WTC11 (cell line): ENCODE measurements at regions not wholly inside any gene's neighbourhood (a gene's known extent, or its start where the extent isn't known, plus 50 kb on each side); places are given as distances from the start of the nearest gene placed in this dataset.

ENCODE experiments used
- ATAC-seq: fragments of 200-7000 bp; cut with Tn5 transposase; 2 replicates; pipeline ENCODE4 v1.10.0; 2021; ENCODE audit warnings: mild to moderate bottlenecking, moderate library complexity
- CTCF ChIA-PET: fragments of 300-600 bp; sonication (Branson Sonifier 250); formaldehyde crosslinking; loops from one replicate; lab custom pipeline; 2021; ENCODE audit warnings: antibody characterized with exemption; lab: Charles Lee
- POLR2A ChIA-PET: fragments of 350-600 bp; sonication (Branson Sonifier 250); formaldehyde crosslinking; loops from one replicate; lab custom pipeline; 2021; ENCODE audit warnings: antibody characterized with exemption; lab: Charles Lee
- DNase-seq: peaks from one replicate; pipeline ENCODE4 v3.0.0; 2021; ENCODE audit warnings: low spot score
- H3K27ac Mint-ChIP-seq: 2 replicates; pipeline ENCODE4 v1.8.0; 2021; ENCODE audit warnings: mixed read lengths
- H3K27me3 Mint-ChIP-seq: 2 replicates; pipeline ENCODE4 v1.8.0; 2021; ENCODE audit warnings: low read depth, mild to moderate bottlenecking, moderate library complexity, mixed read lengths
- H3K36me3 Mint-ChIP-seq: 2 replicates; pipeline ENCODE4 v1.8.0; 2021; ENCODE audit warnings: mixed read lengths
- H3K4me1 Mint-ChIP-seq: 2 replicates; pipeline ENCODE4 v1.8.0; 2022; ENCODE audit warnings: mixed read lengths
- H3K4me3 Mint-ChIP-seq: 2 replicates; pipeline ENCODE4 v1.8.0; 2021; ENCODE audit warnings: mild to moderate bottlenecking, moderate library complexity, mixed read lengths
- H3K9me3 Mint-ChIP-seq: 2 replicates; pipeline ENCODE4 v1.8.0; 2021; ENCODE audit warnings: mixed read lengths
- ATF1 ChIP-seq: sonication (generic); formaldehyde crosslinking; IDR thresholded peaks from 2 replicates; pipeline ENCODE4 v1.8.1; 2023; ENCODE audit warnings: mild to moderate bottlenecking, moderate library complexity, missing genetic modification reagents
- ELF4 ChIP-seq: sonication (generic); formaldehyde crosslinking; IDR thresholded peaks from 2 replicates; pipeline ENCODE4 v1.8.1; 2022; ENCODE audit warnings: low read depth, mild to moderate bottlenecking, moderate library complexity, missing genetic modification reagents
- ESRRA ChIP-seq: sonication (generic); formaldehyde crosslinking; IDR thresholded peaks from 2 replicates; pipeline ENCODE4 v1.8.1; 2022; ENCODE audit warnings: mild to moderate bottlenecking, missing genetic modification reagents, borderline replicate concordance
- FOXP1 ChIP-seq: sonication (generic); formaldehyde crosslinking; IDR thresholded peaks from 2 replicates; pipeline ENCODE4 v1.8.0; 2022; ENCODE audit warnings: missing genetic modification reagents, mild to moderate bottlenecking, moderate library complexity, borderline replicate concordance
- GABPB1 ChIP-seq: sonication (generic); formaldehyde crosslinking; IDR thresholded peaks from 2 replicates; pipeline ENCODE4 v1.8.1; 2023; ENCODE audit warnings: mild to moderate bottlenecking, missing genetic modification reagents
- JAZF1 ChIP-seq: fragments of 250-450 bp; sonication (Bioruptor Pico); IDR thresholded peaks from 2 replicates; pipeline ENCODE4 v1.9.0; 2021; ENCODE audit warnings: moderate library complexity, mild to moderate bottlenecking, inconsistent platforms
- OVOL2 ChIP-seq: fragments of 250-450 bp; sonication (Bioruptor Pico); IDR thresholded peaks from 2 replicates; pipeline ENCODE4 v1.9.0; 2021; ENCODE audit warnings: mild to moderate bottlenecking, borderline replicate concordance
- PRRX2 ChIP-seq: fragments of 250-450 bp; sonication (Bioruptor Pico); IDR thresholded peaks from 2 replicates; pipeline ENCODE4 v1.8.0; 2021; ENCODE audit warnings: mild to moderate bottlenecking
- ZBTB21 ChIP-seq: sonication (generic); formaldehyde crosslinking; IDR thresholded peaks from 2 replicates; pipeline ENCODE4 v1.8.1; 2023; ENCODE audit warnings: mild to moderate bottlenecking, missing genetic modification reagents, borderline replicate concordance
- ZNF121 ChIP-seq: sonication (generic); formaldehyde crosslinking; IDR thresholded peaks from 2 replicates; pipeline ENCODE4 v1.8.0; 2023; ENCODE audit warnings: missing genetic modification reagents
- ZNF416 ChIP-seq: fragments of 250-450 bp; sonication (Bioruptor Pico); IDR thresholded peaks from 2 replicates; pipeline ENCODE4 v1.9.0; 2021; ENCODE audit warnings: mild to moderate bottlenecking, inconsistent platforms
- TF ChIP-seq, protein P1 (sequence below): fragments of 200-600 bp; IDR thresholded peaks from 2 replicates; pipeline ENCODE4 v1.8.0; 2022; ENCODE audit warnings: antibody characterized with exemption
- TF ChIP-seq, protein P2 (sequence below): sonication (generic); formaldehyde crosslinking; IDR thresholded peaks from 2 replicates; pipeline ENCODE4 v1.8.1; 2022; ENCODE audit warnings: low read depth, mild to moderate bottlenecking, moderate library complexity, missing genetic modification reagents, borderline replicate concordance
- TF ChIP-seq, protein P3 (sequence below): sonication (generic); formaldehyde crosslinking; IDR thresholded peaks from 2 replicates; pipeline ENCODE4 v1.8.0; 2022; ENCODE audit warnings: mild to moderate bottlenecking, missing genetic modification reagents

DNA sequence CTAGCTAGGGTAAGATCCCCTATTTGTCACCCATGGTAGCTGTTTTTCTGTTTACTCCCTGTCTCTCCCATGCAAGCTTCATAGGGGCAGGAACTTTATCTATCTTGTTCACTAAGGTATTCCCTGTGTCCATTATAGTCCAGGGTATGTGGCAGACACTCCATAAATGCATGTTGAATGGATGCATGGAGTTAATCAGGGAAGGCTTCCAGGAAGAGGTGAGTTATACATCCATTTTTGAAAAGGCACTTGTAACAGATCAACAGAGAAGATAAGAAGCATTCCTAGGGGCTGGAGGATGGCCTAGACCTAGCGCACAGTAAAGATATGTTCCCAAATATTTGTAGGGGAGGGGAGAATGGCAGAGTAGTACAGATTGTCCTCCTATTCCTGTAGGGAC, 130.3 kb downstream of the BUD13 start:
- Mint-ChIP-seq H3K4me1 (peaks cover 4% of the 10 kb centered on the region; the same call in 1 of the 2 replicates), H3K4me3 (no peak overlapping the region)

DNA sequence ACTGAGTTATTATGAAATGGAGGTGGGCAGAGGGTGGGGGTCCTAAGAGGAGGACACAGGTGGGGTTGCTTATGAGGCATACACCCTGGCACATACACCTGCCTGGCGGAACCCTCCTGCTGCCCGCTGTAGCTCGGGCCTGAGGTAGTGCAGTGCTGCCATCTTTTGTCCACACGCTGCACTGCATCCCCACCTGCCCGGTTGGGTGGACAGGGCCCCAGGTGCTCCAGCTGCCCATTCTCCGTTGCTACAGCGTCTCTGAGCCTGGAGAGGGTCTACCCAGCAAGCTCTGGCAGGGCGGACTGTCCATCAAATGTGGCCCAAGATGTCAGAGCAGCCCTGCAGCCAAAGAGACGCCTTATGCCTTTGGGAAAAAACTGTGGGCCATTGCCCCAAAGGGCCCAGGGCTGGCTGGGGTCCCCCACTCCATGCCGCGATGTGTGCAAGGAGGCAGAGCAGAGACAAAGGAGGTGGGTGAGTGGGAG, 131.2 kb downstream of the BUD13 start:
- no peaks in the 10 kb centered on the region for H3K36me3 Mint-ChIP-seq
- TF ChIP-seq OVOL2 (CRISPR knock-in tag): no peak
- TF ChIP-seq, protein P1, sequence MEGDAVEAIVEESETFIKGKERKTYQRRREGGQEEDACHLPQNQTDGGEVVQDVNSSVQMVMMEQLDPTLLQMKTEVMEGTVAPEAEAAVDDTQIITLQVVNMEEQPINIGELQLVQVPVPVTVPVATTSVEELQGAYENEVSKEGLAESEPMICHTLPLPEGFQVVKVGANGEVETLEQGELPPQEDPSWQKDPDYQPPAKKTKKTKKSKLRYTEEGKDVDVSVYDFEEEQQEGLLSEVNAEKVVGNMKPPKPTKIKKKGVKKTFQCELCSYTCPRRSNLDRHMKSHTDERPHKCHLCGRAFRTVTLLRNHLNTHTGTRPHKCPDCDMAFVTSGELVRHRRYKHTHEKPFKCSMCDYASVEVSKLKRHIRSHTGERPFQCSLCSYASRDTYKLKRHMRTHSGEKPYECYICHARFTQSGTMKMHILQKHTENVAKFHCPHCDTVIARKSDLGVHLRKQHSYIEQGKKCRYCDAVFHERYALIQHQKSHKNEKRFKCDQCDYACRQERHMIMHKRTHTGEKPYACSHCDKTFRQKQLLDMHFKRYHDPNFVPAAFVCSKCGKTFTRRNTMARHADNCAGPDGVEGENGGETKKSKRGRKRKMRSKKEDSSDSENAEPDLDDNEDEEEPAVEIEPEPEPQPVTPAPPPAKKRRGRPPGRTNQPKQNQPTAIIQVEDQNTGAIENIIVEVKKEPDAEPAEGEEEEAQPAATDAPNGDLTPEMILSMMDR: peak; percentile 80
- ChIA-PET CTCF (interaction anchor here (0.5 to 2.9 kb wide), 55 partner anchors 9 to 651 kb away, joined by 3 to 57 read pairs (median 6); no protein-coding TSS in a partner anchor), POLR2A (no interaction called here)
- no peak overlapping the region for H3K27ac Mint-ChIP-seq
- peak; percentile 85 for DNase-seq
- ATAC-seq: peak; percentile 93
- H3K4me1 Mint-ChIP-seq: peaks cover 6% of the 10 kb centered on the region
- peaks cover 5% of the 10 kb centered on the region for H3K9me3 Mint-ChIP-seq
- no peak overlapping the region for H3K4me3 Mint-ChIP-seq
- H3K27me3 Mint-ChIP-seq: no peaks in the 10 kb centered on the region; the same call in 1 of the 2 replicates

More for the DNA sequence above, 130.3 kb downstream of the BUD13 start:
- Mint-ChIP-seq H3K27me3 (no peaks in the 10 kb centered on the region; the same call in 1 of the 2 replicates), H3K27ac (no peak overlapping the region), H3K9me3 (peaks cover 5% of the 10 kb centered on the region), H3K36me3 (no peaks in the 10 kb centered on the region)
- TF ChIP-seq ZNF121 (CRISPR knock-in tag) (no peak), JAZF1 (CRISPR knock-in tag) (no peak)
- ATAC-seq: no peak
- POLR2A ChIA-PET: no interaction called here
- CTCF ChIA-PET: interaction anchor here (0.8 to 2.9 kb wide), 19 partner anchors 9 to 361 kb away, joined by 3 to 57 read pairs (median 13); no protein-coding TSS in a partner anchor
- no peak for DNase-seq

DNA sequence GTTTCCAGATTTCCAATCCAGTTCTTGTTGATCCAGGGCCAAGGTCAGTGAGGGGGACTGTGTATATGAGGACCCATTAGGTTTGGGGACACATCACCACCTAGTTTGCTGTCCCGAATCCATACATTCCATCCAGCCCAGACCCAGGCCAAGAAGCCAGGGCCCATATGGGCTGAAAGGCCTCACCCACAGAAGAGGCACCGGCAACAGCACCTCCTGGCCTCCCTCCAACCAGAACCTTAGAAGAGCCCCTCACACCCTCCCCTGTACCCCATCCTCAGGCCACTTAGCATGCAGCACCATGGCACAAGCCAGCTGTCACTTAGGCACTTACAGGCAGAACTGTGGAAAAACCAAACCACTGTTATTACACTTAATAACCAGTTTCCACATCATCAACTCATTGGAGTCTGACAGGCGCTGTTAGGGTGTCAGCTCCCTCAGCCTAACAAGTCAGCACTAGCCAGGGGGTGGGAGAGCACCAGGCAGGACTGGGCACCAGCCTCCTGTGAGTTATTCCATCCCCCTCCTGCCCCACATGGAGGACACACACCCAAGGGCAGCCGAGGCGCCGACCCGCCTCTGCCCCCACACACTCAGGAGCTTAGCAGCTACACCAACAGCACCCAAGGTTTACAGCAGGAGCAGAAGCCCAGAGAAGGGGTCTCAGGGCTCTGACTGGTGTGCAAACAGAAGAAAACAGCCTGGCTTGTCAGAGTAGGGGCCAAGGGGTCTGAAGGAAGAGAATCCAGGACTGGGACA, 132.0 kb downstream of the BUD13 start:
- TF ChIP-seq FOXP1 (CRISPR knock-in tag) (no peak), PRRX2 (CRISPR knock-in tag) (no peak), ZNF416 (CRISPR knock-in tag) (no peak), GABPB1 (CRISPR knock-in tag) (no peak), ATF1 (no peak)
- TF ChIP-seq, protein P2, sequence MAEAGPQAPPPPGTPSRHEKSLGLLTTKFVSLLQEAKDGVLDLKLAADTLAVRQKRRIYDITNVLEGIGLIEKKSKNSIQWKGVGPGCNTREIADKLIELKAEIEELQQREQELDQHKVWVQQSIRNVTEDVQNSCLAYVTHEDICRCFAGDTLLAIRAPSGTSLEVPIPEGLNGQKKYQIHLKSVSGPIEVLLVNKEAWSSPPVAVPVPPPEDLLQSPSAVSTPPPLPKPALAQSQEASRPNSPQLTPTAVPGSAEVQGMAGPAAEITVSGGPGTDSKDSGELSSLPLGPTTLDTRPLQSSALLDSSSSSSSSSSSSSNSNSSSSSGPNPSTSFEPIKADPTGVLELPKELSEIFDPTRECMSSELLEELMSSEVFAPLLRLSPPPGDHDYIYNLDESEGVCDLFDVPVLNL (CRISPR knock-in tag): no peak
- ChIA-PET POLR2A (no interaction called here), CTCF (interaction anchor here (0.5 to 2.9 kb wide), 51 partner anchors 10 to 651 kb away, joined by 3 to 57 read pairs (median 6); no protein-coding TSS in a partner anchor)

DNA sequence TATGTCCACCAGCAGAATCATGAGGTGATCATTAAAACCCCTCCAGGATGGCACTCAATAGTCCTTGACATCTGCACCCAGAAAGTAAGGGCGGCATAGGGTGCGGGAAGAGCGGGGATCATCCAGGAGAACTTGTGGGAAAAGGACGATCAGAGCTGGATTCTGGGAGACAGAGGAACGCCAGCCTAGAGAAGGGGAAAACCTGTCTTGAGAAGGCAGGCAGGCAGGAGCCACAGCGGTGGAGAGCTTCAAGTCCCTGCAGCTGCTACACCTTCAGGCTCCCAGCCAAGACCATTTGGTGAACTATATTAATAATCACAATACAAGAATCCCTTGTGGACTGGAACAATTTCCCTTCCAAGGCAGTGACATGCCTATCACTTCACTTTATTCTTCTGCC, 134.3 kb downstream of the BUD13 start:
- POLR2A ChIA-PET: no interaction called here
- no peak for TF ChIP-seq ZBTB21 (CRISPR knock-in tag)
- TF ChIP-seq, protein P3, sequence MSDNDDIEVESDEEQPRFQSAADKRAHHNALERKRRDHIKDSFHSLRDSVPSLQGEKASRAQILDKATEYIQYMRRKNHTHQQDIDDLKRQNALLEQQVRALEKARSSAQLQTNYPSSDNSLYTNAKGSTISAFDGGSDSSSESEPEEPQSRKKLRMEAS: no peak
- no peak for TF ChIP-seq ESRRA
- no peak for TF ChIP-seq ELF4 (CRISPR knock-in tag)
- no peak for TF ChIP-seq JAZF1 (CRISPR knock-in tag)
- H3K9me3 Mint-ChIP-seq: no peaks in the 10 kb centered on the region
- ATAC-seq: no peak
- no peak for DNase-seq
- no peaks in the 10 kb centered on the region; the same call in 1 of the 2 replicates for H3K27me3 Mint-ChIP-seq
- no peak overlapping the region for H3K4me3 Mint-ChIP-seq
- no peak overlapping the region for H3K27ac Mint-ChIP-seq
- CTCF ChIA-PET: interaction anchor here (0.6 to 2.2 kb wide), 5 partner anchors 93 to 184 kb away, joined by 3 to 11 read pairs (median 3); no protein-coding TSS in a partner anchor
- no peaks in the 10 kb centered on the region for H3K36me3 Mint-ChIP-seq
- peaks cover 8% of the 10 kb centered on the region for H3K4me1 Mint-ChIP-seq

More for the DNA sequence above, 132.0 kb downstream of the BUD13 start:
- H3K27ac Mint-ChIP-seq: no peak overlapping the region
- peaks cover 4% of the 10 kb centered on the region for H3K9me3 Mint-ChIP-seq
- no peak for DNase-seq
- H3K36me3 Mint-ChIP-seq: no peaks in the 10 kb centered on the region
- no peak for ATAC-seq
- H3K4me3 Mint-ChIP-seq: no peak overlapping the region
- H3K27me3 Mint-ChIP-seq: no peaks in the 10 kb centered on the region; the same call in 1 of the 2 replicates
- H3K4me1 Mint-ChIP-seq: peaks cover 8% of the 10 kb centered on the region
